SK-MEL-5 (cell line): ENCODE measurements at regions not wholly inside any gene's neighbourhood (a gene's known extent, or its start where the extent isn't known, plus 50 kb on each side); places are given as distances from the start of the nearest gene placed in this dataset.

Experiments used
- DNase-seq: peaks from one replicate; pipeline ENCODE4 v3.0.0-alpha.2; 2016; ENCODE audit warnings: low read depth, low spot score
- in situ Hi-C: cut with HindIII; loops from 2 replicates; pipeline ENCODE4 v1.10.0; 2016; ENCODE audit warnings: low sequenced_read_pairs, high pct_unique_total_duplicates, low pct_unique_long_range_greater_than_20kb

- no peak for DNase-seq
- in situ Hi-C loops: no loop called here
Observed at GRCh38 chr7:25858525-25859411, 293.2 kb upstream of the NFE2L3 start.

- no peak for DNase-seq
- in situ Hi-C loops: no loop called here
Observed at GRCh38 chr7:25859412-25860274, 292.4 kb upstream of the NFE2L3 start.

- no peak for DNase-seq
Observed at GRCh38 chr7:25860275-25861163, 291.5 kb upstream of the NFE2L3 start.

GRCh38 chr7:25861164-25861496 lies 290.9 kb upstream of the NFE2L3 start:
- no peak for DNase-seq
- in situ Hi-C loops: no loop called here

More at GRCh38 chr7:25860275-25861163, 291.5 kb upstream of the NFE2L3 start:
- in situ Hi-C loops: no loop called here

- DNase-seq: no peak
- in situ Hi-C loops: no loop called here
Observed at GRCh38 chr7:25861601-25862260, 290.3 kb upstream of the NFE2L3 start.

DNA sequence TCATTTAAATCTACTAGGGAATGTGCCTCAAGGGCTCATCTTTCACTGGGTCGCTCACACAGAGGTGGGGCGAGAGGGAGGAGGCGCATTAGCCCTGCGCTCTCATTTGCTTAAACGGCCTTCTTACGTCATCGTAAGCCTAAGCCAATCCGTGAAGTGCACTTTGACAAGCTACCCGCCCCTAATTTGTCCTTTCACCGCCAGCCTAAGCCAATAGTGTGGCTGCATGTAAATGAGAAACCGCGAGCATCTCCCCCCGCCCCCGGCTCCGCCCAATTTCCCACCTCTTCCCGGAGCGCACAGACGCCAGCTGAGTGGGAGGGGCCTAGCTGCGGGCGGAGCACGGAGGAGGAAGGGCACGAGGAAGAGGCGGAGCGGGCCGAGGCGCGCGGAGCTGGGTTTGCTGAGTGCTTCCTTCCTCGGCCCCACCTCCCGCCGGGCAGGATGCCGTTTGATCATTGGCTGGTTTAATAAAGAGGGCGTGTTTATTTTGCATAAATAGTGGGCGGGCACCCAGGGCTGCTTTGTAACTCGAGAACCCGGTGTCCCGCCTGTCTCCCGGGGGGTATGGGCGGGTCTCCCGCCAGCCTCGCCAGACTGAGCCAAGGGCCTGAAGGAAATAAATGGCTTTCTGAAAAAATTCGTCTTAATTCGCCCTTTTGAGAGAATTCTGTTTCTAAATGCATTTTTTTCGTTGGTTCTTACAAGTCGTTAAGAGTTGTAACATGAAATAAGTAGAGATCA lies 289.6 kb upstream of the NFE2L3 start:
- in situ Hi-C loops: no loop called here
- DNase-seq: peak; percentile 100

GRCh38 chr7:25863005-25863728 lies 288.8 kb upstream of the NFE2L3 start:
- in situ Hi-C loops: no loop called here

DNA sequence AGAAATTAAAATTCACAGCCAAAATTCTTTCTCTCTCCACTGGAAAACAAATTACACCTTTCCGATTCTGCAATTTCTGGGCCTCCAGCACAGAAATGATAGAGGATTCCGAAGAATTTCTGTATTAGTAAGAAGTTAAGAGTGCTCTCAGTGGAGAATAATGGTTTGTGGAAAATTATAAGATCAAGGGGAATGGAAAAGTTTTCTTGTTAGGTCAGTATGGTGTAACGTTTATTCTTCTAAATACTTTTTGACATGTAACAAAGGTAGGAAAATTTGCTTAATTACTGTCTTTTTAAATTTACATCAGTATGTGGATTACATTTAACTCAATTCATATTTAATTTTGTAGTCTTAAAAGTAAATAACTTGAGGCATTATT lies 288.3 kb upstream of the NFE2L3 start:
- in situ Hi-C loops: no loop called here
- DNase-seq: no peak

More at GRCh38 chr7:25863005-25863728, 288.8 kb upstream of the NFE2L3 start:
- DNase-seq: peak; percentile 45

DNA sequence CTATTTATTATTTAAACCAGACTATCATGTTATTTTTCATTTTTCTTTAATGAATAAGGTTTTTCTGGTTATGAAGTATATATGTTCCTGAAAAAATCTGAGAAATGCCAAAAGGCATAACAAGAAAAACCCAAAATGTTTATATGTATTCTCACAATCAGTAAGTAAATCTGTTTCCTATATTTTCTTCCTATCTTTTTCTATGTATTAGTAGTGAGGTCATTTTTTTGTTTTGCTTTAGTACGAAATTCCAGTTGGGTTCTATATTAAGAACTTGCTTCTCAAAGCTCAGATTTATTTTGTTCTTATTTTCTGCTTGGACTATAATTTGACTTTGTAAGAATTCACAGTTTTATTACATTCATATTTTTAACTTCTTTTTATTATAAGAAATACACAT lies 287.5 kb upstream of the NFE2L3 start:
- in situ Hi-C loops: no loop called here
- no peak for DNase-seq

DNA sequence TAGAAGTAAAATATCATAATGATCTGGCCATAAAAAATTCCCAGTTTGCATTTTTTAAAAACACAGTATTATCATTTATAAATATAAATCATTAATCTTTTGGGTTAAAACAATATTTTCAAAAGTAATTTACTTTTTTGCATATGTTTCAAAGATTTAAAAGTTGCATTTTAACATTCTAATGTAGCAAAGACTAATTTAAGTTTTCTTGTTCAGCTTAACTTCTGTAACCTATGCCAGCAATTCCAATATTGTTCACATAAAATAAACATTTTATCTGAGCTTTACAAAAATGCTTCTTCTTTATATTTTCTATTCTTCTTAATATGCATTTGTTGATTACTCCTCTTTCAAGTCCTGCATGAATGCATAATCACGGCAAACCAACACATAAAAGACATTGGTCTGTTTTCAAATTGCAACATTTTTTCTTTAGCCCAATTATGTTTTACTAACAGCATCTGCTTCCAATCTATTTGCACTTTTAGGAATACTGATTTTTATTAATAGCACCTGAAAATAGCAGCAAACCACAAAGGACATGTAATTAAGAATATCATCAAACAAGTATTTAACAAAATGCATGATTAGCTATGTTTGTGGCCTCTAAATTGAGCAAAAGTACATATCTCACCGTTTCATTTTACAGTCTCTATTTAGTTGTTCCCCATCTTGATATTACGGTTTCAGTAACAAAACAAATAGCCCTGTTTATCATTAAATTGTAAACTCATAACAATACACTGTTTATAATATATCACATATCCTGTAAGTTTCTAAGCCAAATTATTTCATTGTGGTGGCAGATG lies 286.9 kb upstream of the NFE2L3 start:
- no peak for DNase-seq
- in situ Hi-C loops: no loop called here

DNA sequence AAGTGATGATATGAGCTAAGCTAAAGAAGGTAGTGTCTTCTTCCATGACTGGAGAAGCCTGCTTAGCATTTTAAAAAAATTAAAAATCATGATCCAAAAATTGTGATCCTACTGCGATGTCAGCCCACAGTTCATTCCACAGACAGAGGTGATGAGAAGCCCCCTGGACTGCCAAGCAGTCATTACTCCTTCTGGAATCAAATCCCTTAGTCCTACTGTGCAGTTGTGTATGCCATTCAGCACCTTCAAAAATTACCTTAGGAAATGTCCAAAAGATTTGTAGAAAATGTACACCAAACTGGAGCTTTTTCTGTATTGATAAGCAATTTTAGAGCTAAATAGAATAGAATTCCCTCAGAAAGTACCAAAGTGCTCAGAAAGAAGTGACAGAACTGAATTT lies 283.5 kb upstream of the NFE2L3 start:
- in situ Hi-C loops: no loop called here
- DNase-seq: no peak

- no peak for DNase-seq
- in situ Hi-C loops: no loop called here
Observed at GRCh38 chr7:25870574-25870973, 281.4 kb upstream of the NFE2L3 start.

DNA sequence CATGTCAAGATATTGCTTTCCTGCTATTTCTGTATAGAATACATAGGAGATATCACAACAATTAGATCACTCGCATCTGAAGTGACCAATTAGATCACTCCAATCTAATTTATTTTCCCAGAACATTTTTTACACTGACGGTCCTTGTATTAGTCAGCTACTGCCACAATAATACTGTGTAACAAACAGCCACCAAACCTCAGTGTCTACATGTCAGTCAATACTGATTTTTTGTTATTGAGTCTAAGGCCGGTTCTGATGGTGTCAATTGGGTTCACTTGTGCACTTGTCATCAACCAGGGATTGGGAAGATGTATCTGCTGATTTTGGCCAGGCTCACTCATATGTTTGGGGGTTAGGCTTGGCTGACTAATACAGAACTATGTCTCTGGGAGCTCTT lies 275.9 kb upstream of the NFE2L3 start:
- DNase-seq: no peak
- in situ Hi-C loops: no loop called here

DNA sequence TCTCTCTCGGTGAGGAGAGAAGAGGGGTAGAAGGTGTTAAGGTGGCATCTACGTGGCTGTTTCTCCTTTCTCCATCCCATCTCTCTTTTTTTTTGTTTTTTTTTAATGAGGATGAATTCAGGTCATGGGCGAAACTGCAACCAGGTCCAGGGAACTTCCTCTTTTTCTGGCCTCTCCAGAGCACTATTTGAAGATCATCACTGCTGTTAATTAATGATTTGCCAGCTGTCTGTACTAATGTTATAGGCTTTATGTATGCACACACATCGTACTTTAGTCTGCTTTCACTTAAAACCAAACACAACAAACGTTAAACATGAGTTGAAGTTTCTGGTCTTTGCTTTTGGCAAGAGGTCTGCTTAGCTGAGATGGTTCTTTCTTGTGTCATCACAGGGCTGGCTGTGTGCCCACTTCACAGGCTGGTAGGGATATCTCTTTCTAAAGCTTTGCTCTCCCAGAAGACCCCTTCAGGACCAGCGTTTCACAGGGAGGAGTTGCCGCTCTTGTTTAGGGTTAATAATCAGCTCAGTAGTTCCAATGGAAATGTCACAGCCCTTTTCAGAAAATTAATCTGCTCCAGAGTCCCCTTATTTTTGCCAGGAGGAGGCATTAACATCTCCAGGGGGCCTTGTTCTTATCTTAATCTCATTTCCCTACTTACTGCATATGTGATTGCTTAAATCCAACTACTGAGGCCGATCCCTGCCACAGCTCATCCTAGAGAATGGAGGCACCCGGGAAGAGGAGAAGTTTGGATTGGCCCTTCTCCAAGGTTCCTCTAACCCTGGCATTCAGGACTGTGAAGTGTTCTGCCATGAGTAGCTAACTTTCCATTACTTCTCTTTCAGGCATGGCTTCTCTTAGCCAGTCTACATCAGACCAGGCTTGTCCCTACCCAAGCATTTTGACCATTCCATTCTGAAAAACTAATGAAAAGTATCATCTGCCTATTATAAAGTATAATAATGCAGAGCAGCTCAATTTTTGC lies 273.9 kb upstream of the NFE2L3 start:
- in situ Hi-C loops: no loop called here

More for the DNA sequence above, 273.9 kb upstream of the NFE2L3 start:
- no peak for DNase-seq
